A549 (cell line): ENCODE measurements at regions not wholly inside any gene's neighbourhood (a gene's known extent, or its start where the extent isn't known, plus 50 kb on each side); places are given as distances from the start of the nearest gene placed in this dataset.

Source experiments
- BCL3 ChIP-seq: fragments of >200 bp; sonication (Bioruptor Twin); formaldehyde crosslinking; IDR thresholded peaks from 3 replicates; pipeline ENCODE4 v1.6.1; 2016
- CTCF ChIP-seq: fragments of >200 bp; sonication (Bioruptor Twin); formaldehyde crosslinking; IDR thresholded peaks from 3 replicates; pipeline ENCODE4 v1.5.1; 2016
- EP300 ChIP-seq, 2 experiments: fragments of >200 bp; sonication (Bioruptor Twin); formaldehyde crosslinking; IDR thresholded peaks; 2 replicates in 1 of 2; 3 replicates in 1 of 2; pipeline ENCODE4 v1.6.1; 2016 to 2017
- HDAC2 ChIP-seq: fragments of 200-600 bp; sonication (generic); IDR thresholded peaks from 2 replicates; pipeline ENCODE4 v1.6.1; 2016
- JUNB ChIP-seq: fragments of >200 bp; sonication (Bioruptor Twin); formaldehyde crosslinking; IDR thresholded peaks from 2 replicates; pipeline ENCODE4 v1.6.1; 2016
- MYC ChIP-seq: IDR thresholded peaks from 2 replicates; pipeline ENCODE4 v1.6.1; 2012; ENCODE audit warnings: mild to moderate bottlenecking, inconsistent platforms, low read length, improper control_type of control experiment, borderline replicate concordance
- POLR2A ChIP-seq: IDR thresholded peaks from 2 replicates; pipeline ENCODE4 v1.6.1; 2012; ENCODE audit warnings: mild to moderate bottlenecking, low read length
- SREBF2 ChIP-seq: fragments of 450-650 bp; IDR thresholded peaks from 2 replicates; pipeline ENCODE4 v1.6.1; 2014; ENCODE audit warnings: mild to moderate bottlenecking, moderate library complexity

- TF ChIP-seq POLR2A = no peak
- no peak for TF ChIP-seq CTCF
- no peak for TF ChIP-seq EP300 (IDR thresholded peaks at IDR 0.05)
- TF ChIP-seq BCL3 = no peak
- TF ChIP-seq HDAC2 = no peak
- TF ChIP-seq SREBF2 = no peak
- no peak for TF ChIP-seq MYC
- TF ChIP-seq JUNB = no peak
Measured at GRCh38 chr4:174389439-174389838, 105.7 kb downstream of the CEP44 start.
